ENCODE measurements at regions not wholly inside any gene's neighbourhood (a gene's known extent, or its start where the extent isn't known, plus 50 kb on each side); places are given as distances from the start of the nearest gene placed in this dataset.

DNA sequence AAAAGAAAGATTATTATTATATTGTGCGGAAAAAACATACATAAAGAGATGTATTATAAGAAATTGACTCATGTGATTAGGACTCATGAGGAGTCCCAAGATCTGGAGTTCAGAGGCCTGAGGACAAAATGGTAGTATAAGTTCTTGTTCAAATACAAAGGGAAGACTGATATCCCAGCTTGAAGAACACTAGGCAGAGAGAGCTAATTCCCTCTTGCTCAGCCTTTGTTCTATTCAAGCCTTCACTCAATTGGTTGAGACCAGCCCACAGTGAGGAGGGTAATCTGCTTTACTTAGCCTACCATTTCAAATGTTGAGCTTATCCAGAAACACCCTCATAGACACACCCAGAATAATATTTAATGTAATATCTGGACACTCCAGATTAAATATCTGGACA is 1683.8 kb downstream of the REEP3 start:
- Mint-ChIP-seq H3K4me3 (no peak overlapping the region), H3K4me1 (no peaks in the 10 kb centered on the region), H3K36me3 (ENCODE audit: low read depth) (no peaks in the 10 kb centered on the region), H3K27ac (no peak overlapping the region), H3K27me3 (no peaks in the 10 kb centered on the region), H3K9me3 (no peaks in the 10 kb centered on the region)
- TF ChIP-seq, protein P1, sequence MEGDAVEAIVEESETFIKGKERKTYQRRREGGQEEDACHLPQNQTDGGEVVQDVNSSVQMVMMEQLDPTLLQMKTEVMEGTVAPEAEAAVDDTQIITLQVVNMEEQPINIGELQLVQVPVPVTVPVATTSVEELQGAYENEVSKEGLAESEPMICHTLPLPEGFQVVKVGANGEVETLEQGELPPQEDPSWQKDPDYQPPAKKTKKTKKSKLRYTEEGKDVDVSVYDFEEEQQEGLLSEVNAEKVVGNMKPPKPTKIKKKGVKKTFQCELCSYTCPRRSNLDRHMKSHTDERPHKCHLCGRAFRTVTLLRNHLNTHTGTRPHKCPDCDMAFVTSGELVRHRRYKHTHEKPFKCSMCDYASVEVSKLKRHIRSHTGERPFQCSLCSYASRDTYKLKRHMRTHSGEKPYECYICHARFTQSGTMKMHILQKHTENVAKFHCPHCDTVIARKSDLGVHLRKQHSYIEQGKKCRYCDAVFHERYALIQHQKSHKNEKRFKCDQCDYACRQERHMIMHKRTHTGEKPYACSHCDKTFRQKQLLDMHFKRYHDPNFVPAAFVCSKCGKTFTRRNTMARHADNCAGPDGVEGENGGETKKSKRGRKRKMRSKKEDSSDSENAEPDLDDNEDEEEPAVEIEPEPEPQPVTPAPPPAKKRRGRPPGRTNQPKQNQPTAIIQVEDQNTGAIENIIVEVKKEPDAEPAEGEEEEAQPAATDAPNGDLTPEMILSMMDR (IDR thresholded peaks at IDR 0.05): no peak
- CTCF ChIA-PET: no interaction called here
- POLR2A ChIA-PET: no interaction called here
- intact Hi-C loops (cut with micrococcal nuclease): no loop called here
- no peak for DNase-seq
- no peak for ATAC-seq (ENCODE audit: low read depth)

DNA sequence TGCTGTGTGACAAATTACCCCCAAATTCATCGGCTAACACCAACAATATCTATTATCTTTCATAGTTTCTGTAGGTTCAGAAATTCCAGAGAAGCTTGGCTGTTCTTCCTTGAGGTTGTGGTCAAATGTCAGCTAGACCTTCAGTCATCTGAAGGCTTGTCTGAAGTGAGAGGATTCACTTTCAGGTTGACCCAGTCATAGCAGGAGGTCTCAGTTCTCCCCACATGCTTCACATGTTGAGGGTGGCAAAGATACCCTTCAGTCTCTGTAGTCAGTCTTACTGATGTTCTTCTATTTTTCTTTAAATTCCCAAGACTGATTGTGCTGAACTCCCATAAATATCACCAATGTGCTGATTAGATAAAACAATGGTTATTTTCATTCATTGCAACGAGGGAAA is 1692.0 kb downstream of the REEP3 start:
- ChIA-PET CTCF (no interaction called here), POLR2A (no interaction called here)
- Mint-ChIP-seq H3K9me3 (no peaks in the 10 kb centered on the region), H3K36me3 (ENCODE audit: low read depth) (no peaks in the 10 kb centered on the region), H3K4me1 (no peaks in the 10 kb centered on the region), H3K27me3 (no peaks in the 10 kb centered on the region), H3K4me3 (no peak overlapping the region), H3K27ac (no peak overlapping the region)
- ATAC-seq (ENCODE audit: low read depth) (no peak), DNase-seq (no peak)
- intact Hi-C loops (cut with micrococcal nuclease): no loop called here
- TF ChIP-seq, protein P1 (IDR thresholded peaks at IDR 0.05): no peak

DNA sequence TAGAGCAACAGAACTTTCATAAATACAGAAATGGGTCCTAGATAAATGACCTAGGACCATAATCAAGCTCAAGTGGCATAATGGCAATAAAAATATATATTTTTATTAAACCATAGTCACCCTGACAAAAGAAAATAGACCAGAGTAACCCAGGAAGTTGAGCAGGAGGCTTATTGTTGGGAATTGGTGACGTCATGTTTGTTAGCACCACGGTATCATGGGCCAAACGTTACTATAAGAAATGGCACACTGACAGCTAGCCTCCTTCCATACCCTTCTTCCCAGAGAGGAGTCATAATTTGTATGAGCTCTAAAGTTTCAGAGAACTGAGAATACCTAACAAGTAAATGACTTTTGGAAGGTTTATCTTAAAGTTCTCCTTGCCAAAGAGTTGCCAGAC is 1698.2 kb downstream of the REEP3 start:
- no peaks in the 10 kb centered on the region for H3K4me1 Mint-ChIP-seq
- no peak overlapping the region for H3K4me3 Mint-ChIP-seq
- ChIA-PET POLR2A (no interaction called here), CTCF (no interaction called here)
- H3K9me3 Mint-ChIP-seq: peaks cover 2% of the 10 kb centered on the region
- no peak overlapping the region for H3K27ac Mint-ChIP-seq
- no peak for ATAC-seq (ENCODE audit: low read depth)
- TF ChIP-seq, protein P1 (IDR thresholded peaks at IDR 0.05): no peak
- intact Hi-C loops (cut with micrococcal nuclease): no loop called here
- no peak for DNase-seq
- H3K36me3 Mint-ChIP-seq (ENCODE audit: low read depth): no peaks in the 10 kb centered on the region
- H3K27me3 Mint-ChIP-seq: no peaks in the 10 kb centered on the region

DNA sequence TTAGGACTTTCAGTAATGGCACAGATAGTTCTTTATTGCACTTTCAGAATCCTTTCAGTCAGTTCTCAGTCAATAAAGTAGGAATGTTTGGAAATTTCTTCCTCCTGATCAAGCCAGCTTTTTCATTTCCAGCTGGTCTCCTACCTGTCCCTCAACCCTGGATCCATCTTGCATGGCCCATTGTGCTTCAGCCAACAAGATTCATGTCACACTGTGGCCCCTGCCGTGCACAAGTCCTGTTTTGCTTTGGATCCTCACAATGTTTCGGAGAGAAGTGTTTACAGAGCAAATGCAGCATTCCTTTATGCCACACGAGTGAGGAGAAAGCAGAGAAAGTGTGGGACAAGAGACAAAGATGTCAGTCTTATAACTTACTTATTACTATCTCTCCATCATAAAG is 1694.7 kb upstream of the LRRTM3 start:
- Mint-ChIP-seq H3K36me3 (ENCODE audit: low read depth) (no peaks in the 10 kb centered on the region), H3K27me3 (no peaks in the 10 kb centered on the region), H3K9me3 (peaks cover 7% of the 10 kb centered on the region), H3K27ac (no peak overlapping the region), H3K4me3 (no peak overlapping the region), H3K4me1 (no peaks in the 10 kb centered on the region)
- no peak for ATAC-seq (ENCODE audit: low read depth)
- TF ChIP-seq, protein P1 (IDR thresholded peaks at IDR 0.05): no peak
- no peak for DNase-seq
- ChIA-PET CTCF (no interaction called here), POLR2A (no interaction called here)
- intact Hi-C loops (cut with micrococcal nuclease): no loop called here

DNA sequence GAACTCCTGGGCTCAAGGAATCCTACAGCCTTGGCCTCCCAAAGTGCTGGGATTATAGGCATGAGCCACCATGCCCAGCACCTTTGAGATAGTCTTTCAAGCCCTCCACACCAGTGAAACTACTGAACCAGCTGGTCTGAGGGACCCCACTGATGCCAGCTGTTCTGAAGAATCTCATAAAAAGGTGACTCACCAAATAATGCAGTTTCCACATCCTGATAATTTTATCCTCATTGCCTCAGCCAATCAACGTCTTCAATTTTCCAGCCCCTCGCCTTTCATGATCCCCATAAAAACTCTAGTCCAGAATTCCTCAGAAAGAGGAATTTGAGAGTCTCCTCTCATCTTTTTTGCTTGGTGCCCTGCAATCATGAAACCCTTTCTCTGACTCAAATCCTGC is 1691.6 kb upstream of the LRRTM3 start:
- no peak for DNase-seq
- no peak overlapping the region for H3K4me3 Mint-ChIP-seq
- no peaks in the 10 kb centered on the region for H3K4me1 Mint-ChIP-seq
- no peaks in the 10 kb centered on the region for H3K36me3 Mint-ChIP-seq (ENCODE audit: low read depth)
- no peaks in the 10 kb centered on the region for H3K9me3 Mint-ChIP-seq
- no peaks in the 10 kb centered on the region for H3K27me3 Mint-ChIP-seq
- no peak overlapping the region for H3K27ac Mint-ChIP-seq
- TF ChIP-seq, protein P1 (IDR thresholded peaks at IDR 0.05): no peak
- POLR2A ChIA-PET: no interaction called here
- intact Hi-C loops (cut with micrococcal nuclease): no loop called here
- no peak for ATAC-seq (ENCODE audit: low read depth)
- CTCF ChIA-PET: no interaction called here
